Breast epithelium (tissue), 4 donors: ENCODE measurements at regions not wholly inside any gene's neighbourhood (a gene's known extent, or its start where the extent isn't known, plus 50 kb on each side); places are given as distances from the start of the nearest gene placed in this dataset.

ENCODE experiments used
- DNase-seq, 2 donors: peaks; one replicate each; pipeline ENCODE4 v3.0.0-alpha.2; 2019; ENCODE audit warnings: low spot score in 2 of 2
- H3K27ac ChIP-seq, 2 donors: fragments of 200-600 bp; sonication (generic) in 1 of 2; one replicate each; pipeline ENCODE4 v1.5.1; 2016 to 2019; ENCODE audit warnings: mild to moderate bottlenecking in 1 of 2
- H3K27me3 ChIP-seq, 2 donors: fragments of 200-600 bp; sonication (generic) in 1 of 2; one replicate each; pipeline versions ENCODE4 v1.5.1 to v1.6.0; 2017 to 2019; ENCODE audit warnings: control low read depth in 1 of 2, mild to moderate bottlenecking in 1 of 2
- H3K36me3 ChIP-seq: fragments of 200-600 bp; one replicate; pipeline ENCODE4 v1.5.1; 2019
- H3K4me1 ChIP-seq, 2 donors: fragments of 200-600 bp; sonication (generic); one replicate each; pipeline ENCODE4 v1.5.1; 2016 to 2019; ENCODE audit warnings: control low read depth in 1 of 2
- H3K4me3 ChIP-seq, 3 donors: fragments of 200-600 bp; sonication (generic); 1 replicate in 2 of 3; 2 replicates in 1 of 3; pipeline ENCODE4 v1.5.1; 2016 to 2019; ENCODE audit warnings: mild to moderate bottlenecking in 3 of 3, moderate library complexity in 2 of 3
- H3K9me3 ChIP-seq, 2 donors: fragments of 200-600 bp; sonication (generic) in 1 of 2; one replicate each; pipeline ENCODE4 v1.5.1; 2016 to 2019; ENCODE audit warnings: control low read depth in 1 of 2
- CTCF ChIP-seq, 3 donors: fragments of 450-650 bp; IDR thresholded peaks; one replicate each; pipeline ENCODE4 v1.5.1; 2016 to 2017; ENCODE audit warnings: antibody characterized with exemption in 3 of 3, mild to moderate bottlenecking in 3 of 3, moderate library complexity in 3 of 3
- POLR2A ChIP-seq: fragments of 450-650 bp; IDR thresholded peaks from one replicate; pipeline ENCODE4 v1.6.1; 2016; ENCODE audit warnings: antibody characterized with exemption, mild to moderate bottlenecking, moderate library complexity
- POLR2AphosphoS5 ChIP-seq, 3 donors: sonication (generic); formaldehyde crosslinking; IDR thresholded peaks; one replicate each; pipeline ENCODE4 v1.6.1; 2017; ENCODE audit warnings: antibody characterized with exemption in 3 of 3
- intact Hi-C: fragments of 100-400 bp; cut with DNase I; formaldehyde crosslinking; loops from one replicate; pipeline ENCODE4 v1.15.1; 2023; ENCODE audit warnings: low total_unique reads

- no peak for DNase-seq
- Histone ChIP-seq H3K27me3 (no peaks in the 10 kb centered on the region), H3K36me3 (no peaks in the 10 kb centered on the region), H3K4me3 (no peak overlapping the region), H3K4me1 (no peaks in the 10 kb centered on the region), H3K9me3 (no peaks in the 10 kb centered on the region), H3K27ac (no peak overlapping the region)
- intact Hi-C loops: no loop called here
- TF ChIP-seq POLR2AphosphoS5 (IDR thresholded peaks at IDR 0.05): no peak
- TF ChIP-seq POLR2A: no peak
- TF ChIP-seq CTCF (IDR thresholded peaks at IDR 0.05): no peak
Observed at GRCh38 chr14:44316647-44317440, 190.2 kb downstream of the FSCB start.

- no peaks in the 10 kb centered on the region for H3K36me3 ChIP-seq
- intact Hi-C loops: no loop called here
Observed at GRCh38 chr14:44309331-44309730, 197.8 kb downstream of the FSCB start.

GRCh38 chr14:44300916-44301315 is 206.2 kb downstream of the FSCB start:
- no peak for DNase-seq
- TF ChIP-seq CTCF (IDR thresholded peaks at IDR 0.05) (no peak), POLR2A (no peak), POLR2AphosphoS5 (IDR thresholded peaks at IDR 0.05) (no peak)
- Histone ChIP-seq H3K36me3 (no peaks in the 10 kb centered on the region), H3K9me3 (peaks cover 0 to 9% of the 10 kb centered on the region in 2 donors), H3K27ac (no peak overlapping the region), H3K4me3 (no peak overlapping the region), H3K4me1 (no peaks in the 10 kb centered on the region), H3K27me3 (no peaks in the 10 kb centered on the region)
- intact Hi-C loops: no loop called here

More at GRCh38 chr14:44309331-44309730, 197.8 kb downstream of the FSCB start:
- peaks cover 0 to 9% of the 10 kb centered on the region in 2 donors for H3K9me3 ChIP-seq
- H3K4me1 ChIP-seq: no peaks in the 10 kb centered on the region
- H3K27me3 ChIP-seq: no peaks in the 10 kb centered on the region
- H3K27ac ChIP-seq: no peak overlapping the region
- DNase-seq: no peak
- TF ChIP-seq CTCF (IDR thresholded peaks at IDR 0.05): no peak
- TF ChIP-seq POLR2A: no peak
- H3K4me3 ChIP-seq: no peak overlapping the region

- Histone ChIP-seq H3K36me3 (no peaks in the 10 kb centered on the region), H3K9me3 (peaks cover 0 to 9% of the 10 kb centered on the region in 2 donors), H3K27ac (no peak overlapping the region), H3K27me3 (no peaks in the 10 kb centered on the region), H3K4me3 (no peak overlapping the region), H3K4me1 (no peaks in the 10 kb centered on the region)
- DNase-seq: no peak
- intact Hi-C loops: no loop called here
- TF ChIP-seq POLR2AphosphoS5 (IDR thresholded peaks at IDR 0.05): no peak
- TF ChIP-seq POLR2A: no peak
- no peak for TF ChIP-seq CTCF (IDR thresholded peaks at IDR 0.05)
Observed at GRCh38 chr14:44297437-44297836, 209.6 kb downstream of the FSCB start.

GRCh38 chr14:44291366-44291915 is 215.6 kb downstream of the FSCB start:
- no peak for TF ChIP-seq POLR2A
- no peak for TF ChIP-seq POLR2AphosphoS5 (IDR thresholded peaks at IDR 0.05)
- TF ChIP-seq CTCF (IDR thresholded peaks at IDR 0.05): no peak
- Histone ChIP-seq H3K4me3 (no peak overlapping the region), H3K4me1 (no peaks in the 10 kb centered on the region), H3K27ac (no peak overlapping the region), H3K36me3 (no peaks in the 10 kb centered on the region), H3K27me3 (no peaks in the 10 kb centered on the region), H3K9me3 (no peaks in the 10 kb centered on the region)
- DNase-seq: no peak
- intact Hi-C loops: no loop called here
